MM.1S (cell line): ENCODE measurements at regions not wholly inside any gene's neighbourhood (a gene's known extent, or its start where the extent isn't known, plus 50 kb on each side); places are given as distances from the start of the nearest gene placed in this dataset.

Experiments
- DNase-seq: peaks from one replicate; pipeline ENCODE4 v3.0.0-alpha.2; 2015
- H2AFZ ChIP-seq: fragments of 300-600 bp; sonication (generic); 2 replicates; pipeline ENCODE4 v1.6.0; 2016; ENCODE audit warnings: antibody characterized with exemption, low read length
- H3F3A ChIP-seq: fragments of 300-600 bp; sonication (generic); 2 replicates; pipeline ENCODE4 v1.6.1; 2016; ENCODE audit warnings: mild to moderate bottlenecking, antibody characterized with exemption, low read length, moderate library complexity, mixed read lengths; ENCODE audit not compliant: insufficient read depth
- H3K27ac ChIP-seq: fragments of 300-600 bp; sonication (generic); 2 replicates; pipeline ENCODE4 v1.5.1; 2016; ENCODE audit warnings: mild to moderate bottlenecking, low read length
- H3K27me3 ChIP-seq: fragments of 300-600 bp; sonication (generic); replicated peaks from 2 replicates; pipeline ENCODE4 v1.6.0; 2016; ENCODE audit warnings: low read length; ENCODE audit not compliant: insufficient read depth
- H3K36me3 ChIP-seq: fragments of 300-600 bp; sonication (generic); replicated peaks from 2 replicates; pipeline ENCODE4 v1.6.1; 2016; ENCODE audit warnings: mild to moderate bottlenecking, low read length, mixed read lengths; ENCODE audit not compliant: insufficient read depth
- H3K4me1 ChIP-seq: fragments of 300-600 bp; sonication (generic); 2 replicates; pipeline ENCODE4 v1.6.1; 2016; ENCODE audit warnings: low read length, mixed read lengths
- H3K4me2 ChIP-seq: fragments of 300-600 bp; sonication (generic); 2 replicates; pipeline ENCODE4 v1.6.0; 2016; ENCODE audit warnings: low read depth, low read length
- H3K4me3 ChIP-seq: fragments of 300-600 bp; sonication (generic); 2 replicates; pipeline ENCODE4 v1.5.1; 2016; ENCODE audit warnings: low read length, mixed read lengths
- H3K79me2 ChIP-seq: fragments of 300-600 bp; sonication (generic); 2 replicates; pipeline ENCODE4 v1.6.1; 2016; ENCODE audit warnings: mixed run types, low read length, mixed read lengths
- H3K9ac ChIP-seq: fragments of 300-600 bp; sonication (generic); 2 replicates; pipeline ENCODE4 v1.6.1; 2016; ENCODE audit warnings: low read length, mixed read lengths
- H3K9me2 ChIP-seq: fragments of 300-600 bp; sonication (generic); replicated peaks from 2 replicates; pipeline ENCODE4 v1.6.1; 2016; ENCODE audit warnings: mild to moderate bottlenecking, low read length, mixed read lengths; ENCODE audit not compliant: insufficient read depth
- H3K9me3 ChIP-seq: fragments of 300-600 bp; sonication (generic); replicated peaks from 2 replicates; pipeline ENCODE4 v1.6.1; 2016; ENCODE audit warnings: mild to moderate bottlenecking, low read length, mixed read lengths; ENCODE audit not compliant: insufficient read depth
- H4K20me1 ChIP-seq: fragments of 300-600 bp; sonication (generic); 2 replicates; pipeline ENCODE4 v1.6.1; 2016; ENCODE audit warnings: mild to moderate bottlenecking, low read length, moderate library complexity, mixed read lengths; ENCODE audit not compliant: insufficient read depth
- CTCF ChIP-seq: fragments of 300-600 bp; sonication (generic); IDR thresholded peaks from 2 replicates; pipeline ENCODE4 v1.5.1; 2016; ENCODE audit warnings: antibody characterized with exemption, low read length, mixed read lengths
- EZH2 ChIP-seq: fragments of 300-600 bp; sonication (generic); optimal IDR thresholded peaks from 2 replicates; pipeline ENCODE3; 2017; ENCODE audit warnings: low read depth, mild to moderate bottlenecking, antibody characterized with exemption, low read length, mixed read lengths
- EZH2phosphoT487 ChIP-seq: fragments of 300-600 bp; sonication (generic); IDR thresholded peaks from 2 replicates; pipeline ENCODE4 v1.6.1; 2018; ENCODE audit warnings: antibody characterized with exemption, low read length

GRCh38 chr4:131119661-131120060 is 2023.7 kb downstream of the C4orf33 start:
- no peaks in the 10 kb centered on the region for H3K9me3 ChIP-seq
- H3K27me3 ChIP-seq, result no peaks in the 10 kb centered on the region
- no peaks in the 10 kb centered on the region for H3K36me3 ChIP-seq
- no peak for DNase-seq
- H3K27ac ChIP-seq, result no peak overlapping the region
- no peaks in the 10 kb centered on the region for H4K20me1 ChIP-seq
- no peak overlapping the region for H3K4me3 ChIP-seq
- 0 out of 2 replicates have a peak, but pooled peaks cover 3% of the 10 kb centered on the region for H3K9me2 ChIP-seq
- no peak for TF ChIP-seq CTCF
- no peak for TF ChIP-seq EZH2
- no peak for TF ChIP-seq EZH2phosphoT487
- H2AFZ ChIP-seq, result no peak overlapping the region
- H3K4me2 ChIP-seq, result no peak overlapping the region
- no peaks in the 10 kb centered on the region for H3K4me1 ChIP-seq
- H3K79me2 ChIP-seq, result no peaks in the 10 kb centered on the region
- H3K9ac ChIP-seq, result no peak overlapping the region
- no peaks in the 10 kb centered on the region for H3F3A ChIP-seq

GRCh38 chr4:131137196-131137595 is 2011.9 kb upstream of the PCDH10 start:
- Histone ChIP-seq H3K79me2 (no peaks in the 10 kb centered on the region), H3K36me3 (no peaks in the 10 kb centered on the region), H3K4me2 (no peak overlapping the region), H3K4me3 (no peak overlapping the region), H3K27me3 (0 out of 2 replicates have a peak, but pooled peaks cover 3% of the 10 kb centered on the region), H3F3A (no peaks in the 10 kb centered on the region), H2AFZ (no peak overlapping the region), H3K4me1 (0 out of 2 replicates have a peak, but pooled peaks cover 6% of the 10 kb centered on the region), H4K20me1 (no peaks in the 10 kb centered on the region), H3K27ac (no peak overlapping the region), H3K9ac (no peak overlapping the region), H3K9me3 (no peaks in the 10 kb centered on the region), H3K9me2 (no peaks in the 10 kb centered on the region)
- TF ChIP-seq CTCF (no peak), EZH2 (no peak), EZH2phosphoT487 (no peak)
- no peak for DNase-seq

DNA sequence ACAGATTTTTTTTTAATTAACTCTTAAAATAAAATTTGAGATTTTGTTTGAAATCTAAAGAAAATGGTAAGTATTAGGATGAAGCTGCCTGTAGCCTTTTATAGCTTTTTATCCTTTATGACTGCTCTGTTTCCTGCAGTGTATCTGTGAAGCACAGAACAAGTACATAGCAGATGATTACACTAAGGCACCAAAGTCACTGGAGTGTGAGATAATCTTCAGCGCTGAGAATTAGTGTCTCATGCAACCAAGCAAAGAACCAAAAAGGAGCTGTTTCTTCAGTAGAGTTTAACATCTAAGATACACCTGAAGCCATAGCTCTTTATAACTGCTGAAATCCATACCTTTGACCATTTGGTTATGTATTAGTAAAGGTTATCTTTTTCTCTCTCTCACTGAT is 1989.8 kb upstream of the PCDH10 start:
- no peaks in the 10 kb centered on the region for H3K79me2 ChIP-seq
- DNase-seq, result no peak
- H3K36me3 ChIP-seq, result no peaks in the 10 kb centered on the region
- no peaks in the 10 kb centered on the region for H4K20me1 ChIP-seq
- H3K9me3 ChIP-seq, result no peaks in the 10 kb centered on the region
- no peak overlapping the region for H3K9ac ChIP-seq
- H3F3A ChIP-seq, result no peaks in the 10 kb centered on the region
- no peak overlapping the region for H3K4me2 ChIP-seq
- H3K4me3 ChIP-seq, result no peak overlapping the region
- no peak overlapping the region for H2AFZ ChIP-seq
- no peaks in the 10 kb centered on the region for H3K9me2 ChIP-seq
- H3K27me3 ChIP-seq, result no peaks in the 10 kb centered on the region
- no peak overlapping the region for H3K27ac ChIP-seq
- TF ChIP-seq CTCF (no peak), EZH2phosphoT487 (no peak), EZH2 (no peak)
- H3K4me1 ChIP-seq, result no peaks in the 10 kb centered on the region
